HEK293 (cell line): ENCODE measurements at regions not wholly inside any gene's neighbourhood (a gene's known extent, or its start where the extent isn't known, plus 50 kb on each side); places are given as distances from the start of the nearest gene placed in this dataset.

ENCODE experiments used
- CTCF ChIA-PET: fragments of 350-600 bp; formaldehyde crosslinking; extraction: SDS; loops from one replicate; lab custom pipeline; 2021; ENCODE audit warnings: antibody characterized with exemption; lab: Yijun Ruan, JAX
- POLR2A ChIA-PET: fragments of 300-600 bp; formaldehyde crosslinking; extraction: SDS; loops from one replicate; lab custom pipeline; 2020; ENCODE audit warnings: antibody characterized with exemption, inconsistent platforms; lab: Yijun Ruan, JAX
- H3K27ac ChIP-seq: fragments of 200-500 bp; sonication (Bioruptor generic); 2 replicates; pipeline ENCODE4 v1.5.1; 2014; ENCODE audit warnings: low read depth, low read length, control low read depth, inconsistent platforms; ENCODE audit errors: extremely low read depth
- H3K36me3 ChIP-seq, 2 experiments: fragments of 200-500 bp in 1 of 2; sonication (Bioruptor generic) in 1 of 2; 1 replicate in 1 of 2; 2 replicates in 1 of 2; pipeline ENCODE4 v1.5.1; 2014 to 2017; ENCODE audit warnings: inconsistent platforms in 2 of 2, low read length in 2 of 2; ENCODE audit not compliant: control insufficient read depth in 2 of 2, insufficient read depth in 1 of 2
- H3K4me1 ChIP-seq: fragments of 200-500 bp; sonication (Bioruptor generic); 2 replicates; pipeline ENCODE4 v1.5.1; 2014; ENCODE audit warnings: mild to moderate bottlenecking, low read length, inconsistent platforms; ENCODE audit not compliant: control insufficient read depth, insufficient read depth
- H3K4me3 ChIP-seq: 2 replicates; pipeline ENCODE4 v1.5.1; 2011; ENCODE audit warnings: low read depth, mild to moderate bottlenecking, control low read depth, low read length, moderate library complexity
- H3K9me3 ChIP-seq: fragments of 200-500 bp; sonication (Bioruptor generic); 2 replicates; pipeline ENCODE4 v1.5.1; 2014; ENCODE audit warnings: low read depth, low read length, inconsistent platforms; ENCODE audit not compliant: control insufficient read depth, insufficient read depth
- EGR2 ChIP-seq: fragments of 450-650 bp; formaldehyde crosslinking; IDR thresholded peaks from 2 replicates; pipeline ENCODE4 v1.5.1; 2016; ENCODE audit warnings: low read depth, missing biosample characterization, missing genetic modification characterization
- KLF1 ChIP-seq: fragments of 450-650 bp; formaldehyde crosslinking; IDR thresholded peaks from 2 replicates; pipeline ENCODE4 v1.5.1; 2016; ENCODE audit warnings: missing biosample characterization, missing genetic modification characterization
- KLF17 ChIP-seq: fragments of 450-650 bp; formaldehyde crosslinking; IDR thresholded peaks from 2 replicates; pipeline ENCODE4 v1.5.1; 2016; ENCODE audit warnings: missing biosample characterization, missing genetic modification characterization
- MZF1 ChIP-seq: fragments of 450-650 bp; formaldehyde crosslinking; IDR thresholded peaks from 2 replicates; pipeline ENCODE4 v1.5.1; 2017; ENCODE audit warnings: missing biosample characterization, missing genetic modification characterization, borderline replicate concordance
- OSR2 ChIP-seq: fragments of 450-650 bp; formaldehyde crosslinking; IDR thresholded peaks from 2 replicates; pipeline ENCODE4 v1.5.1; 2016; ENCODE audit warnings: missing biosample characterization, missing genetic modification characterization
- WT1 ChIP-seq: fragments of 450-650 bp; formaldehyde crosslinking; IDR thresholded peaks from 2 replicates; pipeline ENCODE4 v1.5.1; 2016; ENCODE audit warnings: missing biosample characterization, missing genetic modification characterization
- ZBTB6 ChIP-seq: fragments of 450-650 bp; formaldehyde crosslinking; IDR thresholded peaks from 2 replicates; pipeline ENCODE4 v1.5.1; 2017; ENCODE audit warnings: missing biosample characterization, missing genetic modification characterization
- ZFHX2 ChIP-seq: fragments of 450-650 bp; formaldehyde crosslinking; conservative IDR thresholded peaks from 2 replicates; pipeline ENCODE4 v1.5.1; 2016; ENCODE audit warnings: missing biosample characterization, missing genetic modification characterization
- ZFP41 ChIP-seq: fragments of 450-650 bp; formaldehyde crosslinking; IDR thresholded peaks from 2 replicates; pipeline ENCODE4 v1.5.1; 2016; ENCODE audit warnings: missing biosample characterization, missing genetic modification characterization, borderline replicate concordance
- ZNF354C ChIP-seq: fragments of 450-650 bp; formaldehyde crosslinking; IDR thresholded peaks from 2 replicates; pipeline ENCODE4 v1.5.1; 2016; ENCODE audit warnings: missing biosample characterization, missing genetic modification characterization, low read depth, borderline replicate concordance
- ZNF423 ChIP-seq: fragments of 450-650 bp; formaldehyde crosslinking; IDR thresholded peaks from 2 replicates; pipeline ENCODE4 v1.5.1; 2016; ENCODE audit warnings: missing biosample characterization, missing genetic modification characterization
- ZNF48 ChIP-seq: fragments of 450-650 bp; formaldehyde crosslinking; IDR thresholded peaks from 2 replicates; pipeline ENCODE4 v1.5.1; 2016; ENCODE audit warnings: missing biosample characterization, missing genetic modification characterization
- ZNF529 ChIP-seq: fragments of 450-650 bp; formaldehyde crosslinking; IDR thresholded peaks from 2 replicates; pipeline ENCODE4 v1.5.1; 2017; ENCODE audit warnings: missing genetic modification characterization, missing biosample characterization; ENCODE audit not compliant: insufficient replicate concordance
- ZNF548 ChIP-seq: fragments of 450-650 bp; formaldehyde crosslinking; IDR thresholded peaks from 2 replicates; pipeline ENCODE4 v1.5.1; 2016; ENCODE audit warnings: missing biosample characterization, missing genetic modification characterization
- ZNF571 ChIP-seq: fragments of 450-650 bp; formaldehyde crosslinking; IDR thresholded peaks from 2 replicates; pipeline ENCODE4 v1.5.0; 2017; ENCODE audit warnings: missing biosample characterization, missing genetic modification characterization
- ZNF596 ChIP-seq: fragments of 450-650 bp; IDR thresholded peaks from 2 replicates; pipeline ENCODE4 v1.5.0; 2018; ENCODE audit warnings: missing biosample characterization, mild to moderate bottlenecking, missing genetic modification characterization, moderate library complexity
- TF ChIP-seq, protein P1 (sequence below): fragments of 450-650 bp; formaldehyde crosslinking; optimal IDR thresholded peaks from 2 replicates; pipeline ENCODE3; 2016; ENCODE audit warnings: missing biosample characterization, mild to moderate bottlenecking, missing genetic modification characterization
- TF ChIP-seq, protein P2 (sequence below): fragments of 450-650 bp; formaldehyde crosslinking; IDR thresholded peaks from 2 replicates; pipeline ENCODE4 v1.5.1; 2017; ENCODE audit warnings: missing biosample characterization, missing genetic modification characterization

- CTCF ChIA-PET = interaction anchor here (1.6 kb wide), 1 partner anchor 85 kb away, joined by 4 read pairs; no protein-coding TSS in a partner anchor
- TF ChIP-seq ZNF548 (tag by site-specific recombination) = peak; percentile 46; the same call in 1 of the 2 replicates
- no peak for TF ChIP-seq ZNF423
- no peak for TF ChIP-seq WT1
- TF ChIP-seq ZNF48 (tag by site-specific recombination) = no peak
- no peak for TF ChIP-seq ZNF596
- no peak for TF ChIP-seq ZFP41 (tag by site-specific recombination)
- no peak for TF ChIP-seq ZNF354C (tag by site-specific recombination)
- TF ChIP-seq, protein P1, sequence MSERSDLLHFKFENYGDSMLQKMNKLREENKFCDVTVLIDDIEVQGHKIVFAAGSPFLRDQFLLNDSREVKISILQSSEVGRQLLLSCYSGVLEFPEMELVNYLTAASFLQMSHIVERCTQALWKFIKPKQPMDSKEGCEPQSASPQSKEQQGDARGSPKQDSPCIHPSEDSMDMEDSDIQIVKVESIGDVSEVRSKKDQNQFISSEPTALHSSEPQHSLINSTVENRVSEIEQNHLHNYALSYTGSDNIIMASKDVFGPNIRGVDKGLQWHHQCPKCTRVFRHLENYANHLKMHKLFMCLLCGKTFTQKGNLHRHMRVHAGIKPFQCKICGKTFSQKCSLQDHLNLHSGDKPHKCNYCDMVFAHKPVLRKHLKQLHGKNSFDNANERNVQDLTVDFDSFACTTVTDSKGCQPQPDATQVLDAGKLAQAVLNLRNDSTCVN (tag by site-specific recombination) = no peak
- H3K36me3 ChIP-seq = no peaks in the 10 kb centered on the region
- H3K9me3 ChIP-seq = no peaks in the 10 kb centered on the region
- POLR2A ChIA-PET = no interaction called here
- no peak overlapping the region for H3K4me3 ChIP-seq
- peaks cover 6% of the 10 kb centered on the region for H3K4me1 ChIP-seq
- H3K27ac ChIP-seq = no peak overlapping the region
Measured at GRCh38 chr17:73754886-73755400, 110.7 kb upstream of the SDK2 start.

DNA sequence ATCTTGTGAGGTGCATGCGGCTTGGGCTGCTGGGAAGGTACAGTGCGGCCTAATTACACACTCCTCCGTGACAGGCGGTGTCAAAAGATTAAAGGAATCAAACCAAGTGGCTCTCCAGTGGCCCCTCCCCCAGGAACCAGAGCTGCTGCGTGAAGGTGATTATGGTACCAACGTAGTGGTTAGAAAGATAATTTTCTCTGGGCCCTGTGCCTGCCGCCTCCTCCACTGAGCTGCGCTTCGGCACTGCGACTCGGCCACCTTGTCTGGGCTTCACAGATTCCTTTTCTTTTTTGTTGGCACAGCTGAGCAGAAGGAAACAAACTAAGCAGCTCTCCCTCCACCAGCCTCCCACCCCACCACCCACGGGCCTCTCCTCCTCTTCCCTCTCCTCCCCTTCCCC is 113.2 kb upstream of the SDK2 start:
- CTCF ChIA-PET = no interaction called here
- no peaks in the 10 kb centered on the region for H3K9me3 ChIP-seq

GRCh38 chr17:73758245-73758644 is 114.0 kb upstream of the SDK2 start:
- H3K36me3 ChIP-seq = no peaks in the 10 kb centered on the region
- H3K27ac ChIP-seq = no peak overlapping the region
- ChIA-PET CTCF (no interaction called here), POLR2A (interaction anchor here (0.6 kb wide), 1 partner anchor 435 kb away, joined by 8 read pairs; no protein-coding TSS in a partner anchor)
- H3K4me3 ChIP-seq = no peak overlapping the region
- peak; percentile 44; the same call in 1 of the 2 replicates for TF ChIP-seq KLF1 (tag by site-specific recombination)
- TF ChIP-seq, protein P2, sequence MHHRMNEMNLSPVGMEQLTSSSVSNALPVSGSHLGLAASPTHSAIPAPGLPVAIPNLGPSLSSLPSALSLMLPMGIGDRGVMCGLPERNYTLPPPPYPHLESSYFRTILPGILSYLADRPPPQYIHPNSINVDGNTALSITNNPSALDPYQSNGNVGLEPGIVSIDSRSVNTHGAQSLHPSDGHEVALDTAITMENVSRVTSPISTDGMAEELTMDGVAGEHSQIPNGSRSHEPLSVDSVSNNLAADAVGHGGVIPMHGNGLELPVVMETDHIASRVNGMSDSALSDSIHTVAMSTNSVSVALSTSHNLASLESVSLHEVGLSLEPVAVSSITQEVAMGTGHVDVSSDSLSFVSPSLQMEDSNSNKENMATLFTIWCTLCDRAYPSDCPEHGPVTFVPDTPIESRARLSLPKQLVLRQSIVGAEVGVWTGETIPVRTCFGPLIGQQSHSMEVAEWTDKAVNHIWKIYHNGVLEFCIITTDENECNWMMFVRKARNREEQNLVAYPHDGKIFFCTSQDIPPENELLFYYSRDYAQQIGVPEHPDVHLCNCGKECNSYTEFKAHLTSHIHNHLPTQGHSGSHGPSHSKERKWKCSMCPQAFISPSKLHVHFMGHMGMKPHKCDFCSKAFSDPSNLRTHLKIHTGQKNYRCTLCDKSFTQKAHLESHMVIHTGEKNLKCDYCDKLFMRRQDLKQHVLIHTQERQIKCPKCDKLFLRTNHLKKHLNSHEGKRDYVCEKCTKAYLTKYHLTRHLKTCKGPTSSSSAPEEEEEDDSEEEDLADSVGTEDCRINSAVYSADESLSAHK (tag by site-specific recombination) = no peak
- peak; percentile 38; the same call in 1 of the 2 replicates for TF ChIP-seq OSR2 (tag by site-specific recombination)
- TF ChIP-seq EGR2 (tag by site-specific recombination) = peak; percentile 18; the same call in 1 of the 2 replicates
- peak; percentile 96 for TF ChIP-seq KLF17
- TF ChIP-seq ZNF571 (tag by site-specific recombination) = no peak
- TF ChIP-seq WT1 = 0 out of 2 replicates have a peak, but pooled peaks have one; percentile 37
- TF ChIP-seq ZBTB6 (tag by site-specific recombination) = no peak
- no peaks in the 10 kb centered on the region for H3K9me3 ChIP-seq
- peaks cover 7% of the 10 kb centered on the region for H3K4me1 ChIP-seq

More for the DNA sequence above, 113.2 kb upstream of the SDK2 start:
- POLR2A ChIA-PET = no interaction called here
- Histone ChIP-seq H3K27ac (no peak overlapping the region), H3K4me1 (peaks cover 7% of the 10 kb centered on the region), H3K4me3 (no peak overlapping the region), H3K36me3 (no peaks in the 10 kb centered on the region)
- peak; percentile 56 for TF ChIP-seq ZFHX2 (tag by site-specific recombination)
- no peak for TF ChIP-seq ZNF529 (tag by site-specific recombination)
- peak; percentile 35; the same call in 1 of the 2 replicates for TF ChIP-seq EGR2 (tag by site-specific recombination)
- no peak for TF ChIP-seq MZF1 (tag by site-specific recombination)
